GM18519 (cell line): ENCODE measurements at regions not wholly inside any gene's neighbourhood (a gene's known extent, or its start where the extent isn't known, plus 50 kb on each side); places are given as distances from the start of the nearest gene placed in this dataset.
A peak's percentile ranks its signal among the peaks of the same experiment; 100 is the strongest.
"Not testable (repeated sequence)": the region's sequence is repeated elsewhere in the genome, so short reads cannot be mapped to it uniquely, and the experiment has no call there.

Experiments
- ATAC-seq: cut with Tn5 transposase; IDR thresholded peaks from one replicate; pipeline ENCODE4 v1.9.1; 2021; ENCODE audit warnings: mild to moderate bottlenecking, moderate library complexity; ENCODE audit not compliant: unreplicated experiment, low FRiP score

- ATAC-seq = peak; percentile 69
These were observed 270.5 kb upstream of the MKLN1 start for GRCh38 chr7:131057015-131057793.

- ATAC-seq = no peak
These were observed 269.9 kb upstream of the MKLN1 start for GRCh38 chr7:131057794-131058070.

- not testable (repeated sequence) for ATAC-seq
These were observed 269.0 kb upstream of the MKLN1 start for GRCh38 chr7:131058561-131059288.

GRCh38 chr7:131059401-131059800, 268.3 kb upstream of the MKLN1 start:
- not testable (repeated sequence) for ATAC-seq

GRCh38 chr7:131061158-131061557, 266.5 kb upstream of the MKLN1 start:
- ATAC-seq = no peak

GRCh38 chr7:131061818-131062217, 265.9 kb upstream of the MKLN1 start:
- no peak for ATAC-seq

GRCh38 chr7:131066635-131067034, 261.0 kb upstream of the MKLN1 start:
- ATAC-seq = no peak

GRCh38 chr7:131067220-131067619, 260.5 kb upstream of the MKLN1 start:
- ATAC-seq = no peak

- no peak for ATAC-seq
These were observed 259.1 kb upstream of the MKLN1 start for GRCh38 chr7:131068604-131069021.

GRCh38 chr7:131071786-131072504, 255.7 kb upstream of the MKLN1 start:
- no peak for ATAC-seq

- no peak for ATAC-seq
These were observed 255.1 kb upstream of the MKLN1 start for GRCh38 chr7:131072505-131073091.

GRCh38 chr7:131074043-131074442, 253.6 kb upstream of the MKLN1 start:
- no peak for ATAC-seq

GRCh38 chr7:131074585-131074984, 253.1 kb upstream of the MKLN1 start:
- no peak for ATAC-seq

GRCh38 chr7:131075406-131075805, 252.3 kb upstream of the MKLN1 start:
- ATAC-seq = no peak

GRCh38 chr7:131076032-131076431, 251.6 kb upstream of the MKLN1 start:
- no peak for ATAC-seq

GRCh38 chr7:131076711-131077181, 250.9 kb upstream of the MKLN1 start:
- ATAC-seq = no peak

- no peak for ATAC-seq
These were observed 249.9 kb upstream of the MKLN1 start for GRCh38 chr7:131077735-131078134.

- no peak for ATAC-seq
These were observed 246.9 kb upstream of the MKLN1 start for GRCh38 chr7:131080754-131081153.

GRCh38 chr7:131081308-131081707, 246.4 kb upstream of the MKLN1 start:
- ATAC-seq = no peak

- ATAC-seq = no peak
These were observed 243.9 kb upstream of the MKLN1 start for GRCh38 chr7:131083781-131084180.

- ATAC-seq = not testable (repeated sequence)
These were observed 243.3 kb upstream of the MKLN1 start for GRCh38 chr7:131084336-131084735.
